NCI-H1436 (cell line): ENCODE measurements at regions not wholly inside any gene's neighbourhood (a gene's known extent, or its start where the extent isn't known, plus 50 kb on each side); places are given as distances from the start of the nearest gene placed in this dataset.

Experiments used
- DNase-seq: peaks from one replicate; lab custom pipeline; 2025; lab: John Stamatoyannopoulos, UW

DNA sequence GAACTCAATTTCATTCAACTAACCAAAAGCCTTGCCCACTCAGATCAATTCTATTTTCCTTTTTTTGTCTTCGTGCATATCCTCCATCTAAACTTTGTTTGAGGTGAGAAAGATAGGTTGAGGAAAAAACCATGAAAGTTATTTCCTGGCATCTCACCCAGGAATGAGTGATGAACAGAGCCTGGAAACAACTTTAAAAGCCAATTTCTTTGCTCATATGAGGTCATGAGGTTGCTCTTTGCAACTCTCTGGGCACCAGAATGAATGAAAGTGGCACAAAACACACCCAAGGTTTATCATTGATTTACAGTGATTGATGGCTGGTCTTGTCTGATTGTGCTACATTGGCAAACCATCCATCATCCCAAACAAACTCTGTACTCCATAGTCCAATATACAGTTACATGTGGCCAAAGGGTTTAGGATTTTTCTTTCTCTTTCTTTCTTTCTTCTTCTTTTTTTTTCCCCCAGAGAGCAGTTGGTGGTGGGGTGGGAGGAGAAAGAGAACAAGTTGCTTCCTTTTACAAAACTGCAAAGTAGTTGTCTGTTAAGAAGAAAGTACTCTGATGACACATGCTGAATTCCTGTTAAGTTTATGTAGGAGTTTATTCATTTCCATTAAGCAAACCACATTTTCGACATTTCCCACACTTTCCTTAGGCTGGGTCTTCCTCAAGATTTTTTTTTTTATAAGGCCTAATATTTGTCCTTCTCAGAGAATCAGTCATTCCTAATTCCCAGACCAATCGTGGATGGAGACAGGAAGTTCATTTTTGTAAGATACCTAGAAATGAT is 575.9 kb upstream of the ZEB2 start:
- DNase-seq: no peak

DNA sequence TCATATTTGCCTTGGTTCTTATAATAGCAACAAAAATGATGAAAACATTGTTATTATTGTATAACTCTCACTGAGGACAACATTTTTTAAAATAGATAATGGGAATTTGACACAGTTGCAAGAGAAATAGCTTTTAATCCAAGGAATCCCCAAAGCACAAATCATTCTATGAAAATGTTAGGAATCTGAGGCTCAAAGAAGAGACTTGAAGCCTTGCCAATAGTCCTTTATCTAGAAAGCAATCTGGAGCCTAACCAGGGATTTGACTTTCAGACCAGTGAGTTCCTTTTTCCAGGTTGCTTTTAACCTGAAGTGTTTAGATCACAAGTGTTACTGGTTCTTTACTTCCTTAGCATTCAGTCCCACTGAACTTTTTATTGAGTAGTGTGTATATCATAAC is 574.5 kb upstream of the ZEB2 start:
- DNase-seq: no peak

DNA sequence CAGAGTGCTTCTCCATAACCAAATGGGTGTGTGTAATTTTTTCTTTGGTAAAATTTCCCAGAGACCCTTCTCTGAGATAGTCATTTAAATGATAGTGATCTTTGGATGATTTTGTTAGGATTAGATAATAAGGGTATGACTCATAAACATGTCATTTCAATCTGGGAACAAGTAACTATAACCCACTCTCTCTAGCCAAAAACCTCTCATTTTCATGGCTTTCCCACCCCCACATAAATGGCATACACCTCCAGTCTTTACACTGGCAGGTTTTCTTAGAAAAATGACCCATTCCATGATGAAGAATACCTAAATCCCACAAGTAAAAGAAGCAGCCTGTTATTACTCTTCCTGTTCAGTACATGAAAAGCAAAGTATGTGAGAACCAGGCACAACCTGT is 572.0 kb upstream of the ZEB2 start:
- no peak for DNase-seq

DNA sequence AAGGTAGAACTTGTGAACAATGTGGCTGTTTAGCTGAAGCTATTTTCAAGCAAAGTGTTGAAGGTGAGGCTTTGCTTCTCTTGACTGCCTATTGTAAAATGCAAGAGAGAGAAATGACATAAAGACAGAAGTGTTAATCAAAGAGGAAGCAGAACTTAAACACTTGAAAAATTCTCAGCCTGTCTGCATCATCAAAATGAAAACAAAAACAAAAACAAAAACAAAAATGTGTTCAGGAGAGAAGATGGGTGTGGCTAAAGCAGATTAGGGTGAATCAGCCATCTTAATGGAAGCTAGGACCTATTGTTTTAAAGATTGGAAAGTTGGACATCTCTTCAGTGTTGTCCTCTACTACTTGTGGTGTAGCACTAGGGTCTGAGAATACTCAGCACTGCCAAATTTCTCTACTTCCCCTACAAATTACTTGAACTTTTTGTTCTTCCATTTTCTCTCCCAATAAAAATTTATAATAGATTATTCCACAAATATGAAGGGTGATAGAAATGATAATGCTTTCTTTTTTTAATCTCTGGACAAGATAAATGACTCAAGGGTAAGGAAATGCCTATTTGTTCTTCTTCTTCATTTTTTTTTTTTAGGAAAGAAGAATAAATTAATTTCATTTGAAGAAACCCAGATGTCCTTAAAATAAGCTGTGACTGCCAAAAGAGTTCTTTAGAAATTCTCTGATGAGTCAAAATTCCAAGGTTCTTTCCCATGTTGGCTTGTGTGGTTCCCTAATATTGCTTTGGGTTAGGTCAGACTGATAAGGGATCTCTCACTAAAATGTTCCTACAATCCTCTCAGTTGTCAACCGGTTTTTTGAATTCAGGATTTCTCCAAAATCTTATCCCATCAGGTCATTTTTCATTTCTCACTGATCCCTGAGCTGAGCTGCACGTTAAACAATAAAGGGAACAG is 571.2 kb upstream of the ZEB2 start:
- DNase-seq: no peak

DNA sequence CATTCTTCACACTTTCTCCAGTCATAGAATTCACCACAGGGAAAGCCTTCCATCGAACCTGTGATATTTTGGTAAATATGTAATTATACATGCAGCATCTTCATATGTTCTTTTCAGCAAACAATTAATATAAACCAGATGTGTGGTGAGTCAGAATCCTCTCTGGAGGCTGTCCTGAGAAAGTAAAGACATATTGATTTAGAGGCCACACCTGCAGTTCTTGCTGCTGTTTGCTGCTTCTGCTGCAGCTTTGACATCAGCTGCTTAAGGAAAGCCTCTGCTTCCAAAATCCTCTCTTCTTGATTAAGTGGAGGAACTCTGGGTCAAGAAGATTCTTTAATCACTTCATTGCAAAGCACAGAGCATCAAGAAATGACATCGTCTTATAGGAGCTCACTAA is 568.8 kb upstream of the ZEB2 start:
- no peak for DNase-seq

DNA sequence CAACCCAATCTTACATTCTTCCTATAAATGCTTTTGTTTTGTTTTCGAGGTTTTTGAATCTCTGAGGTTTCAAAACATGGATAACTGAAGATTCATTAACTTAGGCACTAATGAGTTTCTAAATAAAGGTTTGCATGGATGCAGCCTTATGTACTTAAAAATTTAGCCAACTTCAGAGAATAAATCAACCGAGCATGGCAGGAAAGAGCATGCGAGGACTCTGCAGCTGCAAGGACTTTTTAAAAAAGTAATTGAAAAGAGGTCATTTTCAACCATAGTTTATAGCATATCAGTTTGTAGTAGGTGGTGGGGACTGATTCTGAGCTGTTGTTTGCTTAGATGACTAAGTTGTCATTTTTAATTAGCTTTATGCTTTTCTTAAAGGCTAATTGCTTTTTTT is 567.0 kb upstream of the ZEB2 start:
- no peak for DNase-seq

DNA sequence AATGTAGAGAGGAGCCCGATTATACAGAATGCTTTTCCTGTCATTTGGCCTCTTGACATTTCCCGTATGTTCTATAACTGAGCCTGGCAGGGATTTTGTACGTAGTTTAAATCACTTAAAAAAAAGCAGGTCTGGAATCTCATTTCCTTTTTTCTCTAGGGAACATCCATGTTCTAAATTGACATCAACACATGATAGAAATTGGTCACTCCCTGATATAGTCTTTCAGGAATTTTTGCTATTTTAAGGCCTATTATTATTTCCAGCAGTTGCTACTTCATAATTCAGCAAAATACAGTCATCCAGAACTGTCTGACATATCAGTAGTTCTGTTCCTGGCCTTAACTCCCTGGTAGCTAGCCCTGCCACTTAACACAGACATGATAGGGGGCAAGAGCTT is 565.7 kb upstream of the ZEB2 start:
- DNase-seq: no peak

DNA sequence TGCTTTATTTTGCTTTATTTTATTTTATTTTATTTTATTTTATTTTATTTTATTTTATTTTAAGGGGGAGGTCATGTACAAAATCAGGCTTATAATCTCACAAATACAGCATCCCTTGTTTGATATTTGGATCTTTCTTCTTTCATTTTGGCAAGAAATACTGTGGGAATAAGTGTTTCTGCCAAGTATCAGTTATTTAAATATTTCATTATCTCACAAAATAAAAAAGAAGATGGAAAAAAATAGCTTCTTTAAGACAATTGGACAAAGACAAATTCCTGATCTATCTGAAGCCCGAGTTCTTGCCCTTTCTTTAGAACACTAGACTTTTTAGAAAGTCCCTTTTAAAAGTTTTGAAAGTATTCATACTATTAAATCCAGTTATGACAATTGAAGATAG is 560.5 kb upstream of the ZEB2 start:
- DNase-seq: no peak

DNA sequence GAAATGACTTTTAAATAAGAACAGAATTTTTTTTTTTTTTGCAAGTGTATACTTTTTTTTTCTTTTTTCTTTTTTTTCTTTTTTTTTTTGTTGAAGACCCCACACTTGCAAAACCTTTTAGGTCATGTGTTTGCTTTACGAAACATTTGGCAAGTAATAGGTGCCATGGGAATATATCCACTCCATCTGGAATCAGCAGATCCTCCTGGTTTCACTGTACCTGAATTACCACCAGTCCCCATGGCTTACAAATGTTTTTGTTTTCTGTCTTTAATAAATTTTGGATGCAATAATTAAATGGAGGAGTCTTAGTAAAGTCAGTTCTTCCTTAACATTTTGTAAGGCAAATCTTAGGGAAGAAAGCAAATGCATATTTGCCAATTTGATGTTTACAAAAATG is 559.7 kb upstream of the ZEB2 start:
- no peak for DNase-seq

DNA sequence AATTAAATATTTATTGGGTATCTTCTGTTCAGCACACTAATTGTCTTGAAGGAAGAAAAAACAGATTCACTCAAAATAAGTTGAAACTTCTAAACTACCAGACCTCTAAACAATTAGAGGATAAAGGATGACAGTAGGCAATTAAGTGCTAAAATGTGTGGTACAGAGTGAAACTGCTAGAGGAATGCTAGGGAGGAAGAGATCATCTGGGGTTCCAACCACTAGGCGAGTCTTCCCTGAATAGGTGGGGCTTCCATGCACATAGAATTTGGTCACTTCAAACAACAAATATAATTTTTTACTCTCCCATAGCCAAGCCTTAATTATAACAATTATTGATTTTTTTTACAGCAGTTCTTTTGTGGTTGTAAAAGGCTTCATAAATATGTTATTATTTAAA is 559.0 kb upstream of the ZEB2 start:
- no peak for DNase-seq

DNA sequence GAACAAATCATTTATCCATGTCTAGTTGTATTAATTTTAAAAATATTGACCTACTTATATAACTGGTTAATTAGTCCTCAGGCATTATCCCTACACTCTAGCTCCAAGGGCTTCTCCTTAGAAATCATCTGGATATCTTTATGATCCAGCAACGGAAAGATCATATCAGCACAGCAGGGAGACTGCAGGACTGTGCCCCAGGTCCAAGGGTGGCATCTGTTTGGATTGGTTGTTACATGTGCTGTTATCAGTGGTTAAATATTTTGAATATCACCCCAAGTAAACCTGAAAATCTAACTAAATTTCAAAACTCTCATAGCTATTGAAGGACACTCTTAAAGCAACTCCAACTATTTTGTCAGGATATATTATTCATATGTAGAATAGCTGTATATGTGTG is 556.2 kb upstream of the ZEB2 start:
- DNase-seq: no peak

DNA sequence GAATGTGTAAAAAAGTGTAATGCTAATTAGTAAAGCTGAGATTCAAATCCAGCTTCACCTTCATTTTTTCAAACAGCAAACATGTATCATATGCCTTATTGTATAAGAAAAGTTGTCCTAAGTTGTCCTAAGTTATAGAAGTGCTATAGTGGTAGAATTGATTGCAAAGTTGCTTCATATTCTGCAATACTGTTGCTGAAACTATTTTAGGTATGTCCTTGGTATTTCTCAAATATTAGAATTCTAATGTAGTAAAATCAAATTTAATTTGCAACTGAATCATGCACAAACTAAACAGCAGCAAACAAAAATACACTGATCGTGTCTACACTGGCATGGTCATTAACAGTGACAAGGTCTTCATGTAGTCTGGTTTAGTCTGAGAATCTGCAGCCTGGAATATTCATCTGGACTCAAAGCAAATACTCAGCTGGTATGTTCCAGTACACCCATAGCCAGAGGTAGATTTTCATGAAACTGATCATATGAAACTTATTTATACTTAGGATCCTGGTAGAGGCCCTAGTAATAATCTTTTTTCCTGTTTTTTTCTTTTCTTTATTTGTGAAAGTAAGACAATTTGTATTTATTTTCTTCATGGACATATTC is 555.6 kb upstream of the ZEB2 start:
- DNase-seq: no peak

DNA sequence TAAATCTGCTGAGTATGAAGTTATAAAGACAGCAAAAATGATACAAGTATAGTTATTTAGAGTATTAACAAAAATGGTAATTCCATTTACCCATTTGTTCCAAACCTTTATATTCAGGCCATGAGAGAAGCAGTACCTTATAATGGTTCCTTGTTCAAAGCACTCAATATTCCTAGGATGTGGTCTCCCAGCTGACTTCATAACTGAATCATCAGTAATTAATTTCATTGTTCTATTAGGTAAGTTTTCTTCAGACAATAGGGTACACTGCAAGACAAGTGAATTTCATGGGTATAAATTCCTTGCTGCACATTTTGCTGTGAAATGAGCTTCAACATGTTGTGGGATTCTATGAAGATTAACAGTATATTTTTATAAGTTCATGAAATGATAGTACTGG is 550.8 kb upstream of the ZEB2 start:
- no peak for DNase-seq

DNA sequence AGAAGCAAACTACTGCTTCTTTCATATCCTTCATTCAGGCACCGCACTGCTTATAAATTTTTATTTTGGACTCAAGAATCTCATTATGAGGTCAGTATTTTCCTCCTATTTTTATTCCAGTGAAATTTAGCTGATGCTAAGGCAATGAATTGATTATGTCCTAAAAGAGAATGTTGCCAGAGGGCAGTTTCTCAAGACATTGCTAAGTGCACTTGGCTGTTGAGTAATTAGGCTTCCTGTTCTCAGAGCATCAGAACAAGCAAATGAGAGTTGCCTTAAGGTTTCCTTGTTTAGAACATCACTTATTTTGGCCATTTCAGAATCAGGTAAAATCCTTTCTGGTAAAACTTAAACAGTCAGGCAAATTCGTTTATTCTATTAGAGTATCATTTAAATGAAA is 548.6 kb upstream of the ZEB2 start:
- no peak for DNase-seq

DNA sequence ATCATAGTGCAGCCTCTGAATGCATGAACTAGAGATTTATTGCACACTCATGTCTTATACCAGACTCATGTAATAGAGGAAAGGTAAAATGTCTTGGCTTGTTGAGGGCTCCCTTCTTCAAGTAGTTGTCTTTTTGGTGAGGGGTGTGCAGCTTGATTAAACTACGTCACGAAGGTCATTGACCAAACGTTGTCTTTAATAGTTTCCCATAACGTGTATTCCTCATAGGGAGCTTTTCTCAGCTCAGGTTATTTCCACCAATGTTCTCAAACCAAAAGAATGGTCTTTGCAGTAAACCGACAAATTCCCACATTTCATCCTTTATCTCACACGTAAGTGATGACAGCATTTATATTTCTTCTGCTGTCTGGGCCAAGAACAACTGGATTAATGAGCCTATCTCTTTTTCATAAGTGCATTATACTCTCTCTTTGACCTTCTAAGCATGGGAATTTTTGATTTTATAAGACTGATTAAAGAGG is 547.7 kb upstream of the ZEB2 start:
- no peak for DNase-seq

DNA sequence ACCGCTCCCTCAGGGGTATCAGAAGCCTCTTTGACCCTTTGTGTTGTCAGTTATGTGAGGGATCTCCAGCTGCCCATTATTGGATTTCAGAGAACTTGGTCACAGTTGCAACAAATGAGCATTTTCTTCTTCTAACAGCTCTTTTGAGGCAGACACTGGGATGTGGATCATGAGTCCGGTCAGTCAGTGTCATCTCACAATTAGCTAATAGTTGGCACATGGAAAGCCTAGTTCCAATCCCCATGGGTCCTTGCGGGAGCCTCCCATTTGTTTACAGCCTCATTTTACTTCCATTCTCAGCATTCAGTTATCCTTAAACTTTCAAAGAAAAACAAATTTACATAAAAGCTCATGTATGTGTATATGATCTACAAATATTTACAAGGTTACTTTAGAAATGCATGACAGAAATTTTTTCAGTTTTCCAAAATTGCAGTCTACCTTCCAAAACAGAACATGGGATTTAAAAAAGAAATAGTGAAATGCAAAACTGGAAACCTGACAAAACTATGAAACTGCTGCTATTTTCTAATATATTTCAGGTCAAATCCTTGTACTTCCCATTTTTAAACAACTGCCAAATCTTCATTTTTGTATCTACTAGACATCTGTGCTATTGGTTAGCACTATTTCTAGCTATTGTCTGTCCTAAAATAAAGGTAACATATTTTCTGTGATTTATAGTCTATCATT is 547.1 kb upstream of the ZEB2 start:
- no peak for DNase-seq

DNA sequence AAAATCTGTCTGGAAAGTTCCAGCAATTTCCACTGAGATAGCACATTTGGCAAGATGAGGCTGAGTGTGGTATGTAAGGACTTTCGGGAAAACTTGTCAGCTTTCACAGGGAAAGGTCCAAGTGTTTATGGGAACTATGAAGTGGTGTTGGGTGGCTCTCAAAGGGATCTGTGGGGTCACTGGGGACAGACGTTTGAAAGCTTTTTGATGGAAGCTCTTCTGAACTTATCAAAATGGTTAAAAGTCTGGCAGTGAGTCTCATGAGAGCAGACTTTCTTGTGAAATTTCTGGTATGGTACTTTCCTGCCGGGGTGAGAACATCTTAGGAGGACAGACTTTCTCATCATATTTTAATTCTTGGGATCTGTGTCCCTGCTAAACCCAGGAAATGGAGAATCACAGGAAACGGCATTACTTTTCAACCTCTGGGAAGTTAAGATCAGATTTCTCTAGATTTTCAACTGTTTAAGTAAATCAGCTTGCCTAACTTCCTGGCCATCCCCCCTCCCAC is 546.3 kb upstream of the ZEB2 start:
- no peak for DNase-seq

DNA sequence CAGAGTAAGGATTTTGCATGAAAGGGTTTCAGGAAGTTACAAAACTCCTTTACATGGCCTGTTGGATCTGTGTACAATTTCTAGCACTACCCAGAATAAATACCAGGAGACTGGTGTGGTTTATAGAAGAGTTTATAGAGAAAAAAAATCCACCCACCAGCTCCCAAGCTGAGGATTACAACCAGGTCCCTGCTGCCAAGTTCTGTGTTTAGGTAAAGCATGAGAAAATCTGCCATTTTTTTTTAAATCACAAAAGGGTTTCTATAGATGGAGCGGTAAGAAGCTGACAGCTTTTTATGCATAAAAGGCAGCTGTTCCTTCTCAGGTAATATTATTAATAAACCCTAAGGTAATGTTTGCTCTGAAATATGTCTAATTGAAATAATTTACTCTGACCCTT is 545.4 kb upstream of the ZEB2 start:
- no peak for DNase-seq

DNA sequence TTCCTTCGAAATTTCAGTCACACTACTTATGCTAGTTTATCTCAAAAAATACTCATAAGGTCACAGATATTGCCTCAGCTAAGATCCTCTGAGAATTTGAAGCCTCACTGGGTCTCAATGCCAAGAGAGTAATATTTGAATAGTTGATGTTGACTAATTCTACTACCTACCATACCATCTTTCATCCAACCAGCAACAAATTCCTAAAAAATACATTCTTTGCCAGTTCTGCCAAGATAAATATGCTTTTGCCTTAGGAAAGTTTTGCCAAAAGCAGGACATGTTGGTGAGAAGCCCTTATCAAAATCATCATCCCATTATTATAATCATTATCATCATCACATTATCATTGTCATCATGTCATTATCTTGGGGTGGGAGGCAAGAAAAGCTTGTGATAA is 544.6 kb upstream of the ZEB2 start:
- DNase-seq: no peak

DNA sequence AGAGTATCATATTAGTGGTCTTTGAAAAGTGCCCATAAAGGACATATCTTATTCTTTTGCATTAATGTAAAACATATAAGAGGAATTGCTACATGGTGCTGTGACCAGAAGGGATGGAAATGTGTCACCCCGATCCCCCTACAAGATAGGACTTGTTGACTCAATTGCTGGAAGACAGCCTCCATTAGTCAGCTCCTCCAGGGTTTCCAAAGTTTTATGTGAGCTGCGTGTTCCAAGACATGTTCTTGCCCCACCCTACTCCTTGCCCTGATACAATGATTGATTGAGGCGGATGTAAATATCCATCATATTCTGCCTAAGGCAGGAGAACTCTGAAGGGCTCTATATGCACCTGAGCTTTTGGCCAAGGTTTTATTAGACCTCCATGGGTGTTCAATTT is 541.0 kb upstream of the ZEB2 start:
- DNase-seq: no peak

DNA sequence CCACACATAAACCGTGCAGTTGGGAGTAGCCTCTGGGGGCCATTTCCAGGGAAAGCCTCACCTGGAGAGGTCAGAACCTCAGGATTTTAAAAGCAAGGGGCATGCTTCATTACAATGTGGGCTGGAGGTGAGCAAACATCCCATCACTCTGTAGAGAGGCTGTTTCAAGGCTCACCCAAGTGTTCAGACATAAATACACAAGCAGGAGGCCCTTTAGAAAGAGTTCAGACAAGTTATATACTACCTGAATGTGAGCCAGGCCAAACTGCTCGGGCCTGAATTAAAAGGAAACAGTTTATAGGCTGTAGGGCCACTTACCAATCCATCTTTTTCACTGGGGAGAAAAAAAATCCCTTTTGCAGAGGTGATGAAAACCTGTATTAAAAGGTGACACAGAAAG is 540.0 kb upstream of the ZEB2 start:
- DNase-seq: no peak

DNA sequence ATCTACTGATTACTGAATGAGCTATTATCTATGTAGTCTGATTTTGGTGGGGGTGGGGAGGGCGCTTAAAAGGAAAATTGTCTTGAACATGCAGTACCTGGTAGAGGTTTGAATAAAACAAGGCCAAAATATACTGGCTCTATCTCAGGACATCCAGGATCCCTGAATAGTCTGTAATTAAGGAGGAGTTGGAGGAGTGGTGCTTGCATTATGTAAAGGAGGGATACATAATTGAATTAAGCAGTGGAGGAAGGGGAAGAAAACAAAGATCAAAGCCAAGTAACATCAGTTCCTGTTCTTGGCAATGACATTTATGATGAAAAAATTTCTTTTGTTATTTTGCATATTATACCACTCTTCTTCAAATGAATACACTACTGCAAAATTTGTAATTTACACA is 539.4 kb upstream of the ZEB2 start:
- no peak for DNase-seq
